ENCODE measurements at regions not wholly inside any gene's neighbourhood (a gene's known extent, or its start where the extent isn't known, plus 50 kb on each side); places are given as distances from the start of the nearest gene placed in this dataset.

DNA sequence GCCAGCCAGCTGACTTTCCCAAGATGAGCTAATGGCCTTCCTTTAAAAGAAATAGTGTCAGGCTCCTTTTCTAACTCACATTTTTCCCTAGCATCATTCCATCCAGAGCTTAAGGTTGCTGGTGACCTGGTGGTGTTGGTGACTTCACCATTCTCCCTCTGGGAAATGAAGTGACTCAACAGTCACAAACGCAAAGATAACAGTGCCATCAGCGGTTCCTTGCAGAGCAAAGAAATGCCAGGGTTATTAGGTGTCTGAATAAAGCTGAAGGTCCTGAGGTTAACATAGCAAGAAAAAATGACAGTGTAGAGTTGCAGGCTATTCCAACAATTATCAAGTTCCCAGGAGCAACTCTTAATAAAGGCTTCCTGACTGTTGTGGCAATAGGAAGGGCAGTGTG, 111.8 kb upstream of the SLC44A1 start:
- no peaks in the 10 kb centered on the region for H4K20me1 ChIP-seq (ENCODE audit: insufficient read depth)
- 12% methylated on average over 2 of the region's 2 CpGs for WGBS (ENCODE audit: low lambda C conversion rate)
- POLR2A ChIA-PET: no interaction called here
- no peaks in the 10 kb centered on the region for H3K36me3 ChIP-seq (replicated peaks in 1 of 2; ENCODE audit: control insufficient read depth in 1 of 2, insufficient read depth in 2 of 2, low read length in 1 of 2)
- H3K4me1 ChIP-seq (ENCODE audit: control insufficient read depth in 1 of 2, insufficient read depth in 2 of 2, low read depth in 1 of 2, low read length in 1 of 2): peaks cover 0 to 7% of the 10 kb centered on the region in 2 experiments; a peak in 2 of 4 replicates
- peak overlapping the region; percentile 36; the same call in 1 of the 2 replicates for H3K9ac ChIP-seq
- peaks cover 21% of the 10 kb centered on the region for H3F3A ChIP-seq (replicated peaks; ENCODE audit: insufficient read depth)
- no peaks in the 10 kb centered on the region for H3K9me3 ChIP-seq
- no peak for DNase-seq
- peak overlapping the region in 1 of 2 experiments; percentile 81; a peak in 2 of 4 replicates for H3K27ac ChIP-seq (ENCODE audit: low read depth in 2 of 2, low read length in 1 of 2)
- CTCF ChIA-PET: no interaction called here
- H3K79me2 ChIP-seq (ENCODE audit: insufficient read depth): no peaks in the 10 kb centered on the region
- no peak overlapping the region for H3K4me3 ChIP-seq (ENCODE audit: low read depth in 2 of 2, low read length in 1 of 2)
- no peaks in the 10 kb centered on the region for H3K27me3 ChIP-seq (ENCODE audit: insufficient read depth)
- H3K4me2 ChIP-seq: peak overlapping the region; percentile 63
- H2AFZ ChIP-seq (ENCODE audit: low read depth): no peak overlapping the region
- peak; percentile 64; the same call in 1 of the 2 replicates for TF ChIP-seq MAX (IDR thresholded peaks at IDR 0.05; ENCODE audit: low read depth)
- TF ChIP-seq MEF2A (IDR thresholded peaks at IDR 0.05; ENCODE audit: borderline replicate concordance, low read depth): no peak
- no peak for TF ChIP-seq MXI1 (IDR thresholded peaks at IDR 0.05; ENCODE audit: low read depth, low read length)
- TF ChIP-seq TEAD4 (IDR thresholded peaks at IDR 0.05; ENCODE audit: borderline replicate concordance, insufficient read depth): peak; percentile 71; the same call in 1 of the 2 replicates
- TF ChIP-seq, protein P1, sequence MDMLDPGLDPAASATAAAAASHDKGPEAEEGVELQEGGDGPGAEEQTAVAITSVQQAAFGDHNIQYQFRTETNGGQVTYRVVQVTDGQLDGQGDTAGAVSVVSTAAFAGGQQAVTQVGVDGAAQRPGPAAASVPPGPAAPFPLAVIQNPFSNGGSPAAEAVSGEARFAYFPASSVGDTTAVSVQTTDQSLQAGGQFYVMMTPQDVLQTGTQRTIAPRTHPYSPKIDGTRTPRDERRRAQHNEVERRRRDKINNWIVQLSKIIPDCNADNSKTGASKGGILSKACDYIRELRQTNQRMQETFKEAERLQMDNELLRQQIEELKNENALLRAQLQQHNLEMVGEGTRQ (IDR thresholded peaks at IDR 0.05; ENCODE audit: borderline replicate concordance, low read depth, low read length): no peak
- TF ChIP-seq JUND (IDR thresholded peaks at IDR 0.05): peak; percentile 91
- TF ChIP-seq RXRA (IDR thresholded peaks at IDR 0.05; ENCODE audit: borderline replicate concordance, low read depth): peak; percentile 84; the same call in 1 of the 2 replicates
- TF ChIP-seq TAF1 (IDR thresholded peaks at IDR 0.05; ENCODE audit: borderline replicate concordance, low read depth, low read length): no peak
- TF ChIP-seq GATA2 (CRISPR knock-in tag; IDR thresholded peaks at IDR 0.05): no peak
- TF ChIP-seq ELF1 (IDR thresholded peaks at IDR 0.05): no peak
- TF ChIP-seq IRF3 (IDR thresholded peaks at IDR 0.05; ENCODE audit: low read depth, low read length): no peak
- TF ChIP-seq, protein P2, sequence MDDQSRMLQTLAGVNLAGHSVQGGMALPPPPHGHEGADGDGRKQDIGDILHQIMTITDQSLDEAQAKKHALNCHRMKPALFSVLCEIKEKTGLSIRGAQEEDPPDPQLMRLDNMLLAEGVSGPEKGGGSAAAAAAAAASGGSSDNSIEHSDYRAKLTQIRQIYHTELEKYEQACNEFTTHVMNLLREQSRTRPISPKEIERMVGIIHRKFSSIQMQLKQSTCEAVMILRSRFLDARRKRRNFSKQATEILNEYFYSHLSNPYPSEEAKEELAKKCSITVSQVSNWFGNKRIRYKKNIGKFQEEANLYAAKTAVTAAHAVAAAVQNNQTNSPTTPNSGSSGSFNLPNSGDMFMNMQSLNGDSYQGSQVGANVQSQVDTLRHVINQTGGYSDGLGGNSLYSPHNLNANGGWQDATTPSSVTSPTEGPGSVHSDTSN (IDR thresholded peaks at IDR 0.05): peak; percentile 67
- TF ChIP-seq FOXJ3 (CRISPR knock-in tag; IDR thresholded peaks at IDR 0.05): no peak
- peak in 1 of 2 experiments; percentile 81; a peak in 1 of 4 replicates for TF ChIP-seq EP300 (IDR thresholded peaks at IDR 0.05; ENCODE audit: borderline replicate concordance in 1 of 2, low read depth in 1 of 2, low read length in 1 of 2)
- no peak for TF ChIP-seq CHD2 (IDR thresholded peaks at IDR 0.05; ENCODE audit: low read length, partially characterized antibody)
- TF ChIP-seq POLR2AphosphoS5 (IDR thresholded peaks at IDR 0.05; ENCODE audit: low read depth, low read length): no peak; the same call in 1 of the 2 replicates
- TF ChIP-seq GABPA (IDR thresholded peaks at IDR 0.05; ENCODE audit: low read depth): no peak
- TF ChIP-seq TCF12 (IDR thresholded peaks at IDR 0.05): peak; percentile 84
- TF ChIP-seq CTCF (IDR thresholded peaks at IDR 0.05): no peak
- TF ChIP-seq SMC3 (IDR thresholded peaks at IDR 0.05; ENCODE audit: low read depth, low read length): no peak
- peak; percentile 58 for TF ChIP-seq NFIC (IDR thresholded peaks at IDR 0.05; ENCODE audit: borderline replicate concordance)
- TF ChIP-seq, protein P3, sequence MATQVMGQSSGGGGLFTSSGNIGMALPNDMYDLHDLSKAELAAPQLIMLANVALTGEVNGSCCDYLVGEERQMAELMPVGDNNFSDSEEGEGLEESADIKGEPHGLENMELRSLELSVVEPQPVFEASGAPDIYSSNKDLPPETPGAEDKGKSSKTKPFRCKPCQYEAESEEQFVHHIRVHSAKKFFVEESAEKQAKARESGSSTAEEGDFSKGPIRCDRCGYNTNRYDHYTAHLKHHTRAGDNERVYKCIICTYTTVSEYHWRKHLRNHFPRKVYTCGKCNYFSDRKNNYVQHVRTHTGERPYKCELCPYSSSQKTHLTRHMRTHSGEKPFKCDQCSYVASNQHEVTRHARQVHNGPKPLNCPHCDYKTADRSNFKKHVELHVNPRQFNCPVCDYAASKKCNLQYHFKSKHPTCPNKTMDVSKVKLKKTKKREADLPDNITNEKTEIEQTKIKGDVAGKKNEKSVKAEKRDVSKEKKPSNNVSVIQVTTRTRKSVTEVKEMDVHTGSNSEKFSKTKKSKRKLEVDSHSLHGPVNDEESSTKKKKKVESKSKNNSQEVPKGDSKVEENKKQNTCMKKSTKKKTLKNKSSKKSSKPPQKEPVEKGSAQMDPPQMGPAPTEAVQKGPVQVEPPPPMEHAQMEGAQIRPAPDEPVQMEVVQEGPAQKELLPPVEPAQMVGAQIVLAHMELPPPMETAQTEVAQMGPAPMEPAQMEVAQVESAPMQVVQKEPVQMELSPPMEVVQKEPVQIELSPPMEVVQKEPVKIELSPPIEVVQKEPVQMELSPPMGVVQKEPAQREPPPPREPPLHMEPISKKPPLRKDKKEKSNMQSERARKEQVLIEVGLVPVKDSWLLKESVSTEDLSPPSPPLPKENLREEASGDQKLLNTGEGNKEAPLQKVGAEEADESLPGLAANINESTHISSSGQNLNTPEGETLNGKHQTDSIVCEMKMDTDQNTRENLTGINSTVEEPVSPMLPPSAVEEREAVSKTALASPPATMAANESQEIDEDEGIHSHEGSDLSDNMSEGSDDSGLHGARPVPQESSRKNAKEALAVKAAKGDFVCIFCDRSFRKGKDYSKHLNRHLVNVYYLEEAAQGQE (IDR thresholded peaks at IDR 0.05; ENCODE audit: low read depth, low read length): no peak
- TF ChIP-seq SIN3A (IDR thresholded peaks at IDR 0.05; ENCODE audit: borderline replicate concordance, low read depth, low read length): no peak
- peak; percentile 92 for TF ChIP-seq FOSL2 (IDR thresholded peaks at IDR 0.05; ENCODE audit: borderline replicate concordance, low read depth)
- no peak for TF ChIP-seq RFX5 (IDR thresholded peaks at IDR 0.05; ENCODE audit: low read length)
- no peaks in the 10 kb centered on the region for H3K9me2 ChIP-seq
